ENCODE measurements at regions not wholly inside any gene's neighbourhood (a gene's known extent, or its start where the extent isn't known, plus 50 kb on each side); places are given as distances from the start of the nearest gene placed in this dataset.
"Not testable (repeated sequence)": the region's sequence is repeated elsewhere in the genome, so short reads cannot be mapped to it uniquely, and the experiment has no call there.

GRCh38 chr1:193909406-193910082 is 723.1 kb upstream of the B3GALT2 start:
- no peak for DNase-seq (ENCODE audit: low spot score)

- DNase-seq (ENCODE audit: low spot score) = no peak
These were observed 719.1 kb upstream of the B3GALT2 start for GRCh38 chr1:193905288-193906085.

GRCh38 chr1:193891788-193892187 is 705.4 kb upstream of the B3GALT2 start:
- no peak for DNase-seq (ENCODE audit: low spot score)

- DNase-seq (ENCODE audit: low spot score) = no peak
These were observed 704.5 kb upstream of the B3GALT2 start for GRCh38 chr1:193890935-193891334.

GRCh38 chr1:193884848-193885558 is 698.6 kb upstream of the B3GALT2 start:
- no peak for DNase-seq (ENCODE audit: low spot score)

GRCh38 chr1:193877920-193878319 is 691.5 kb upstream of the B3GALT2 start:
- not testable (repeated sequence) for DNase-seq (ENCODE audit: low spot score)

GRCh38 chr1:193868425-193868824 is 682.0 kb upstream of the B3GALT2 start:
- DNase-seq (ENCODE audit: low spot score) = no peak

GRCh38 chr1:193856261-193856660 is 669.8 kb upstream of the B3GALT2 start:
- no peak for DNase-seq (ENCODE audit: low spot score)

- no peak for DNase-seq (ENCODE audit: low spot score)
These were observed 664.3 kb upstream of the B3GALT2 start for GRCh38 chr1:193850745-193851144.

- DNase-seq (ENCODE audit: low spot score) = no peak
These were observed 660.6 kb upstream of the B3GALT2 start for GRCh38 chr1:193846876-193847604.

GRCh38 chr1:193846411-193846810 is 660.0 kb upstream of the B3GALT2 start:
- no peak for DNase-seq (ENCODE audit: low spot score)

GRCh38 chr1:193841857-193842256 is 655.4 kb upstream of the B3GALT2 start:
- DNase-seq (ENCODE audit: low spot score) = no peak

- no peak for DNase-seq (ENCODE audit: low spot score)
These were observed 645.1 kb upstream of the B3GALT2 start for GRCh38 chr1:193831465-193831864.

GRCh38 chr1:193827516-193827915 is 641.1 kb upstream of the B3GALT2 start:
- no peak for DNase-seq (ENCODE audit: low spot score)

GRCh38 chr1:193819376-193819775 is 633.0 kb upstream of the B3GALT2 start:
- no peak for DNase-seq (ENCODE audit: low spot score)

GRCh38 chr1:193807208-193807607 is 620.8 kb upstream of the B3GALT2 start:
- DNase-seq (ENCODE audit: low spot score) = no peak

- no peak for DNase-seq (ENCODE audit: low spot score)
These were observed 620.0 kb upstream of the B3GALT2 start for GRCh38 chr1:193806079-193807048.

- DNase-seq (ENCODE audit: low spot score) = no peak
These were observed 613.7 kb upstream of the B3GALT2 start for GRCh38 chr1:193799948-193800690.

GRCh38 chr1:193799371-193799770 is 613.0 kb upstream of the B3GALT2 start:
- no peak for DNase-seq (ENCODE audit: low spot score)

- DNase-seq (ENCODE audit: low spot score) = no peak
These were observed 607.8 kb upstream of the B3GALT2 start for GRCh38 chr1:193794239-193794638.

All from D341Med (cell line).